ENCODE measurements at regions not wholly inside any gene's neighbourhood (a gene's known extent, or its start where the extent isn't known, plus 50 kb on each side); places are given as distances from the start of the nearest gene placed in this dataset.
"Not testable (repeated sequence)": the region's sequence is repeated elsewhere in the genome, so short reads cannot be mapped to it uniquely, and the experiment has no call there.

DNA sequence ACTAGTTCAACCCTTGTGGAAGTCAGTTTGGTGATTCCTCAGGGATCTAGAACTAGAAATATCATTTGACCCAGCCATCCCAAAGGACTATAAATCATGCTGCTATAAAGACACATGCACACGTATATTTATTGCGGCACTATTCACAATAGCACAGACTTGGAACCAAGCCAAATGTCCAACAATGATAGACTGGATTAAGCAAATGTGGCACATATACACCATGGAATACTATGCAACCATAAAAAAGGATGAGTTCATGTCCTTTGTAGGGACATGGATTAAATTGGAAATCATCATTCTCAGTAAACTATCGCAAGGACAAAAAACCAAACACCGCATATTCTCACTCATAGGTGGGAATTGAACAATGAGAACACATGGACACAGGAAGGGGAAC lies 157.8 kb downstream of the MSN start:
- not testable (repeated sequence) for DNase-seq

DNA sequence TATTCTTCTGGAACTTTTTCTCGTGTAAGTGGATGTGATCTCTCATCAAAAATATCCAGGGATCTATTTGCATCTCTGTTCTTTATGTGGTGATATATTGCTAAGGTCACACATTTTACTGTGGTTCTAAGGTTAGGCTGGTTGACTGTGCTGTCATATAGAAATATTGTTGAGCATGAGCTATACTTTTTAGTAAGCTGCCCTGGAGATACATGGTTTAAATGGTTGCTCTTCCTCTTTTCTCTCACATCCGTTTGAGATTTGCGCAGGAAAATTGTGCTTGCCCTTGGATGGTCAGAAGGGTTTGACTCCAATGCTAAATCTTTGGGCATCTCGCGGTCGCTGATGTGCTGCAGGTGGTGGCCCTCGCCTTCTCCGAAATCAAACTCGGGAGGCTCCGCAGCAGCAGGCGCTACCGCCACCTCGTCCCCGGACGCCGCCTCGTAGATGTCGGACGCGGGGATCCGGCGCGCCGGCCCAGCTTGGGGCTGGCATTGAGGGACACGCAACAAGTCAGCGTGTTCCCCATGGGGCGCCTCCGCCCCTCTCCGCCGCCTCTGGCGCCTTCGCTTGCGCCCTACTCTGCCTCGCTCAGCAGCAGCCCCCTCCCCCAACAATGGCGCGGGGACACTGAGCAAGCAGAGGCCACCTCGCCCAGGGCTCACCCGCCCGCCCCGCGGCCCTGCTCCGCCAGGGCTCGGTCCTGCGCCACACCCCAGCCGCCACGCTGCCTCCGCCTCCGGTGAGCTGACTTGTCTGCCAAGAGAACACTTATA lies 154.5 kb downstream of the MSN start:
- DNase-seq: peak in 5 of 58 donors; percentile 0 to 9 (median 2)

DNA sequence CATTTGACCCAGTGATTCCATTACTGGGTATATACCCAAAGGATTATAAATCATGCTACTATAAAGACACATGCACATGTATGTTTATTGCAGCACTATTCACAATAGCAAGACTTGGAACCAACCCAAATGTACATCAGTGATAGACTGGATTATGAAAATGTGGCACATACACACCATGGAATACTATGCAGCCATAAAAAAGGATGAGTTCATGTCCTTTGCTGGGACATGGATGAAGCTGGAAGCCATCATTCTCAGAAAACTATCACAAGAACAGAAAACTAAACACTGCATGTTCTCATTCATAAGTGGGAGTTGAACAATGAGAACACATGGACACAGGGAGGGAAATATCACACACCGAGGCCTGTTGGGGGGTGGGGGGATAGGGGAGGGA lies 152.5 kb downstream of the MSN start:
- DNase-seq: not testable (repeated sequence)

DNA sequence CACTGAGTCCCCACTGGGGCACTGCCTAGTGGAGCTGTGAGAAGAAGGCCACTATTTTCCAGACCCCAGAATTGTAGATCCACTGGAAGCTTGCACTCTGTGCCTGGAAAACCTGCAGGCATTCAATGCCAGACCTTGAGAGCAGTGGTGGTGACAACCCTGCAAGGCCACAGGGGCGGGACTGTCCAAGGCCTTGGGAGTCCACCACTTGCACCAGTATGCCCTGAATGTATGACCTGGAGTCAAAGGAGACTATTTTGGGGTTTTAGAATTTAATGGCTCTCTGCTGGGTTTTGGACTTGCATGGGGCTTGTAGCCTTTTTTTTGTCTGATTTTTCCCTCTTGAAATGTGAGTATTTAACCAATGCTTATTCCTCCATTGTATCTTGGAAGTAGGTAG lies 145.8 kb downstream of the MSN start:
- no peak for DNase-seq

DNA sequence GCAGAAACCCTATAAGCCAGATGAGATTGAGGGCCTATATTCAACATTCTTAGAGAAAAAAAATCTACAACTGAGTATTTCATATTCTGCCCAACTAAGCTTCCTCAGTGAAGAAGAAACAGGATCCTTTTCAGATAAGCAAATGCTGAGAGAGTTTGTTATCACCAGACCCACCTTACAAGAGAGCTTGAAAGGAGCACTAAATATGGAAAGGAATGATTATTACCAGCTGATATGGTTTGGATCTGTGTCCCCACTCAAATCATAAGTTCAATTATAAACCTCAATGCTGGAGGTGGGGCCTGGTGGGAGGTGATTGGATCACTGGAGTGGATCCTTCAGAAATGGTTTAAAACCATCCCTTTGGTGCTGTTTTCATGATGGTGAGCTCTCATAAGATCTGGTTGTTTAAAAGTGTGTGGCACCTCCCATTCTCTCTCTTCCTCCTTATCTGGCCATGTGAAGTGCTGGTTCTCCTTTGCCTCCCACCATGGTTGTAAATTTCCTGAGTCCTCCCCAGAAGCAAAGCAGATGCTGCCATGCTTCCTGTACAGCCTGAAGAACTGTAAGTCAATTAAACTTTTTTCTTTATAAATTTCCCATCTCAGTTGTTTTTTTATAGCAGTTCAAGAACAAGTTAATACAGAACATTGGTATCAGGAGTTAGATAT lies 144.2 kb downstream of the MSN start:
- DNase-seq: no peak

All from anterior cingulate cortex (tissue), 58 donors.